ENCODE measurements at regions not wholly inside any gene's neighbourhood (a gene's known extent, or its start where the extent isn't known, plus 50 kb on each side); places are given as distances from the start of the nearest gene placed in this dataset.
"Not testable (repeated sequence)": the region's sequence is repeated elsewhere in the genome, so short reads cannot be mapped to it uniquely, and the experiment has no call there.

- Histone ChIP-seq H3F3A (ENCODE audit: low read length, unreplicated experiment) (peaks cover 4% of the 10 kb centered on the region), H3K79me2 (ENCODE audit: low read length) (no peaks in the 10 kb centered on the region), H3K9me3 (ENCODE audit: low read length) (no peaks in the 10 kb centered on the region), H2AFZ (ENCODE audit: low read length) (0 out of 2 replicates have a peak overlapping the region, but pooled peaks have one; percentile 29), H3K4me1 (ENCODE audit: insufficient read depth, low read length) (peaks cover 25% of the 10 kb centered on the region), H3K27ac (ENCODE audit: low read length) (peak overlapping the region; percentile 75), H3K36me3 (ENCODE audit: low read depth, low read length) (no peaks in the 10 kb centered on the region), H3K9ac (ENCODE audit: low read length) (peak overlapping the region; percentile 18; the same call in 1 of the 2 replicates), H3K9me2 (replicated peaks; ENCODE audit: low read length) (no peaks in the 10 kb centered on the region), H3K27me3 (ENCODE audit: low read length) (no peaks in the 10 kb centered on the region), H3K4me2 (ENCODE audit: low read length) (no peak overlapping the region; the same call in 1 of the 2 replicates), H4K20me1 (ENCODE audit: low read length) (no peaks in the 10 kb centered on the region), H3K4me3 (ENCODE audit: low read length) (no peak overlapping the region)
- ChIA-PET POLR2A (ENCODE audit: unreplicated experiment) (no interaction called here), CTCF (no interaction called here)
- BruUV-seq (replicated peaks): no TSS peak
- ATAC-seq: peak; percentile 83
- intact Hi-C loops (cut with micrococcal nuclease): no loop called here
- TF ChIP-seq EZH2 (IDR thresholded peaks at IDR 0.05; ENCODE audit: low read length, unreplicated experiment) (no peak), EZH2phosphoT487 (IDR thresholded peaks at IDR 0.05; ENCODE audit: borderline replicate concordance, low read length) (no peak), CTCF (conservative IDR thresholded peaks at IDR 0.05; ENCODE audit: low read depth, low read length) (no peak)
- peak; percentile 67 for DNase-seq
Observed at GRCh38 chr5:72586788-72587530, 79.7 kb upstream of the ZNF366 start.

- Histone ChIP-seq H3F3A (ENCODE audit: low read length, unreplicated experiment) (peaks cover 4% of the 10 kb centered on the region), H3K9me2 (replicated peaks; ENCODE audit: low read length) (no peaks in the 10 kb centered on the region), H3K36me3 (ENCODE audit: low read depth, low read length) (no peaks in the 10 kb centered on the region), H3K4me3 (ENCODE audit: low read length) (no peak overlapping the region), H3K4me2 (ENCODE audit: low read length) (no peak overlapping the region), H3K4me1 (ENCODE audit: insufficient read depth, low read length) (peaks cover 25% of the 10 kb centered on the region), H3K9me3 (ENCODE audit: low read length) (no peaks in the 10 kb centered on the region), H3K27me3 (ENCODE audit: low read length) (no peaks in the 10 kb centered on the region), H3K9ac (ENCODE audit: low read length) (no peak overlapping the region), H3K27ac (ENCODE audit: low read length) (no peak overlapping the region), H2AFZ (ENCODE audit: low read length) (no peak overlapping the region), H3K79me2 (ENCODE audit: low read length) (no peaks in the 10 kb centered on the region), H4K20me1 (ENCODE audit: low read length) (no peaks in the 10 kb centered on the region)
- CTCF ChIA-PET: no interaction called here
- DNase-seq (no peak), ATAC-seq (no peak)
- no TSS peak for BruUV-seq (replicated peaks)
- POLR2A ChIA-PET (ENCODE audit: unreplicated experiment): no interaction called here
- intact Hi-C loops (cut with micrococcal nuclease): no loop called here
- TF ChIP-seq EZH2phosphoT487 (IDR thresholded peaks at IDR 0.05; ENCODE audit: borderline replicate concordance, low read length) (no peak), CTCF (conservative IDR thresholded peaks at IDR 0.05; ENCODE audit: low read depth, low read length) (no peak), EZH2 (IDR thresholded peaks at IDR 0.05; ENCODE audit: low read length, unreplicated experiment) (no peak)
Observed at GRCh38 chr5:72584466-72584865, 77.3 kb upstream of the ZNF366 start.

- DNase-seq; intact Hi-C loops (cut with micrococcal nuclease); BruUV-seq (replicated peaks); H3K4me3 ChIP-seq (ENCODE audit: low read length); H3K9me2 ChIP-seq (replicated peaks; ENCODE audit: low read length); ATAC-seq; H3K4me1 ChIP-seq (ENCODE audit: insufficient read depth, low read length); H3K4me2 ChIP-seq (ENCODE audit: low read length); H2AFZ ChIP-seq (ENCODE audit: low read length); H3K27me3 ChIP-seq (ENCODE audit: low read length); H3F3A ChIP-seq (ENCODE audit: low read length, unreplicated experiment); H3K27ac ChIP-seq (ENCODE audit: low read length); H3K9ac ChIP-seq (ENCODE audit: low read length); H3K79me2 ChIP-seq (ENCODE audit: low read length); H4K20me1 ChIP-seq (ENCODE audit: low read length); CTCF ChIA-PET; H3K9me3 ChIP-seq (ENCODE audit: low read length); POLR2A ChIA-PET (ENCODE audit: unreplicated experiment); H3K36me3 ChIP-seq (ENCODE audit: low read depth, low read length): not testable (repeated sequence)
Observed at GRCh38 chr5:72579290-72579689, 72.1 kb upstream of the ZNF366 start.

Measured in PC-3 (cell line).